DLD1 (cell line): ENCODE measurements at regions not wholly inside any gene's neighbourhood (a gene's known extent, or its start where the extent isn't known, plus 50 kb on each side); places are given as distances from the start of the nearest gene placed in this dataset.

Experiments used
- in situ Hi-C: cut with HindIII; loops from 2 replicates; pipeline ENCODE4 v1.10.0; 2017; ENCODE audit warnings: low sequenced_read_pairs

- in situ Hi-C loops: no loop called here
These were observed 116.1 kb downstream of the FAM43A start for GRCh38 chr3:194801461-194802432.

- in situ Hi-C loops: no loop called here
These were observed 119.1 kb downstream of the FAM43A start for GRCh38 chr3:194804796-194805195.

DNA sequence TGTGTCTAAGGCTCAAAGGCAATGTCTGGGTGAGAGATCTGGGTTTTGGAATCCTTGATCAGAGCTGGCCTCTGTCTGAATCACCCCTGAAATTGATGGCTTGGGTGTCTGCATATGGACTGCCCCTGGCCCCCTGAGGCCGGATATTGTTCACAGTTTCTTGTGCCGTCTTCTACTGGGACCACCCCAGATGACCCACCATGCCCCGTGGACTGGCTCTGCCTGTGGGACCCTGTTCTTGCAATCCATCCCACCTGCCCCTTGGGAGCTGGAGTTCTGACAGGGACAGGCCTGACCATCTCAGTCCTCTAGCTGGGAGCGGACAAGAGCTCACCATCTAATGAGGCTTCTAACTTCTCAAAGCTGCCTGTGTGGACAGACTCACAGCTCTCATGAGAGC, 119.9 kb downstream of the FAM43A start:
- in situ Hi-C loops: no loop called here

- in situ Hi-C loops: no loop called here
These were observed 121.4 kb downstream of the FAM43A start for GRCh38 chr3:194806991-194807630.

GRCh38 chr3:194808640-194809097, 123.0 kb downstream of the FAM43A start:
- in situ Hi-C loops: no loop called here

GRCh38 chr3:194809382-194809781, 123.7 kb downstream of the FAM43A start:
- in situ Hi-C loops: no loop called here

DNA sequence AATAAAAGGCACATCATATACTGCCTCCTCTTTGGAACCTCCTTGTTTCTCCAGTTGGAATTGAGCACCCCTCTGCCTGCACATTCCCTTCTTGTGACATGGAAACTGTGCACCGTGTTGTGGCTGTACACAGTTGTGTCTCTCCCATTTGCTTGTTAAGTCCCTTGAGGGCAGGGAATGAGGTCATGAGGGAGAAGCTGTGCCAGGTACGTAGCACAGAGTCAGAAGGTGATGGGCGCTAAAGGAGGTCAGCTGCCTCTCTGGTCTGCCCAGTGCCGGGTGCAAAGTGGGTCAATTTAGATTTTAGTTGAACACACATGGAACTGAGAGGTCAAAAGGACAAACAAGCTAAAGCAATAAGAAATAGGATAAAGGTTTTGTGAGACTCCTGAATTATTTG, 124.4 kb downstream of the FAM43A start:
- in situ Hi-C loops: no loop called here

DNA sequence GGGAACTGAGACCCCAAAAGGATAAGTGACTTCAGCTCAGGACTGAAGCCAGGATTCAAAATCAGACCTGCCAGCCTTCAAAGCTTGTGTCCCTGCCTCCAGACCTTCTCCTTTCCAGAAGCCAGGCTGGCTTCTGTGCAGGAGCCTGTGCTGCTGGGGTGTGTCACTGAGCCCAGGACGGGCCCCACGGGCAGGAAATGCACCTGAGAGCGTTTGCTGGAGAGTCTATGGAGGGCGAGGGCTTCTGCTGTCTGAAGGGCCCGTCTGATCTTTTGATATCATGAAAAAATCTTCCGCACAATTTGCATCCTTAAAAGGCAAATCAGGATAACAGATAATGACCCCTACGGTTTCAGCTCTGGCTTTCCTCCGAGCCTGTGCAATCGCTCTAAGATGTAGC, 125.4 kb downstream of the FAM43A start:
- in situ Hi-C loops: no loop called here

GRCh38 chr3:194812176-194812575, 126.5 kb downstream of the FAM43A start:
- in situ Hi-C loops: no loop called here

- in situ Hi-C loops: no loop called here
These were observed 129.2 kb downstream of the FAM43A start for GRCh38 chr3:194814878-194815357.

- in situ Hi-C loops: no loop called here
These were observed 131.3 kb downstream of the FAM43A start for GRCh38 chr3:194816748-194817591.

- in situ Hi-C loops: no loop called here
These were observed 131.9 kb downstream of the FAM43A start for GRCh38 chr3:194817592-194817930.

GRCh38 chr3:194817936-194818335, 132.3 kb downstream of the FAM43A start:
- in situ Hi-C loops: no loop called here

- in situ Hi-C loops: no loop called here
These were observed 138.4 kb downstream of the FAM43A start for GRCh38 chr3:194824100-194824499.

- in situ Hi-C loops: no loop called here
These were observed 139.0 kb downstream of the FAM43A start for GRCh38 chr3:194824701-194825111.

- in situ Hi-C loops: no loop called here
These were observed 140.9 kb downstream of the FAM43A start for GRCh38 chr3:194826594-194826993.

DNA sequence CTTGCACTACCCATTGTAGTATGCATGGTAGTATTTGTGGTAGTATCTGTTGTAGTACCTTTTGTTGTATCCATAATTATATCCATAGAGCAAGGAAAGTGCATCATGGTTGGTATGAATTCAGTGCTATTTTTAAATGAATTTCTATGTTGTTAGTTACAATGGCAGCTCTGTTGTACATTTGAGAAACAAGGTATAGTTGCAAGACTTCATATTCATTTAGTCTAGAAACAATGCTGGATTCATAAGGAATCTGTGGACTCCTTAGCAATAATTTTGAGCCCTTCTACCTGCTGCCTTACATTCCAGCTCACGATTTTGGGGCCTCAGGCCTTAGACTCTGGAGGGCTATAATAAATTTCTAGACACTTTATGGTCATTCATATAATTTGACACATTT, 141.8 kb downstream of the FAM43A start:
- in situ Hi-C loops: no loop called here

- in situ Hi-C loops: no loop called here
These were observed 142.4 kb downstream of the FAM43A start for GRCh38 chr3:194828116-194828515.

- in situ Hi-C loops: no loop called here
These were observed 143.2 kb downstream of the FAM43A start for GRCh38 chr3:194828926-194829325.

DNA sequence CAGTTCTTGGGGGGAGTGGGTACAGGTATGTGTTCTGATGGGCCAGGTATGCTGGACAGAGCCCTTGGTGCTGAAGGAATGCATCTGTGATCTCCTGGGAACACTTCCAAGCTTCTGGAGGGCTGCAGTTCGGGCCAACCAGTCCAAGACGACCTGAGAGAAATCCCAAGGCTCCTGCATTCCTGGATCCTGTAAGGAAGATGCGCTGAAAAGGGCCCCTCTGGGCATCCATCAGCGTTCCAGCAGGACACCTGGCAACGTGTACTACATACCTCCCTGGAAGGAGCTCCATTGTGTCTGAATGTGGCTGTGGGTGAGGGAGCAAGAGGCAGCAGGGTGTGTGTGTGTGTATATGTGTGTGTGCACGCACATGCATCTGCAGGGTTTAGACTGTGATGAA, 144.7 kb downstream of the FAM43A start:
- in situ Hi-C loops: no loop called here

GRCh38 chr3:194830978-194831377, 145.3 kb downstream of the FAM43A start:
- in situ Hi-C loops: no loop called here
